GM12878 (cell line): ENCODE measurements at regions not wholly inside any gene's neighbourhood (a gene's known extent, or its start where the extent isn't known, plus 50 kb on each side); places are given as distances from the start of the nearest gene placed in this dataset.

Source experiments
- ATAC-seq: fragments of 200-7000 bp; cut with Tn5 transposase; 3 replicates; pipeline ENCODE4 v1.9.1; 2020; ENCODE audit warnings: mild to moderate bottlenecking, moderate library complexity
- BruUV-seq: library from RNA; stranded (reverse); fragments of 400-500 nt; replicated peaks from 2 replicates; lab custom pipeline; 2021; lab: Mats Ljungman, UMichigan
- CTCF ChIA-PET: fragments of 300-600 bp; sonication (Branson Sonifier 250); formaldehyde crosslinking; extraction: SDS; loops from one replicate; lab custom pipeline; 2021; ENCODE audit warnings: inconsistent platforms; lab: Yijun Ruan, JAX
- POLR2A ChIA-PET: fragments of 350-600 bp; formaldehyde crosslinking; extraction: SDS; loops from one replicate; lab custom pipeline; 2021; ENCODE audit warnings: inconsistent platforms; lab: Charles Lee
- RAD21 ChIA-PET: fragments of 300-600 bp; sonication (Branson Sonifier 250); formaldehyde crosslinking; loops from one replicate; lab custom pipeline; 2023; ENCODE audit warnings: antibody characterized with exemption; ENCODE audit not compliant: unreplicated experiment; lab: Charles Lee
- SMC1A ChIA-PET: fragments of 300-600 bp; sonication (Branson Sonifier 250); formaldehyde crosslinking; loops from one replicate; lab custom pipeline; 2023; ENCODE audit not compliant: unreplicated experiment, uncharacterized antibody; lab: Charles Lee
- DNase-seq: peaks from one replicate; pipeline ENCODE4 v3.0.0-alpha.2; 2011; ENCODE audit warnings: low read depth, low spot score
- FAIRE-seq: peaks from 3 replicates; lab custom pipeline; 2011; peaks lifted over from hg19 to GRCh38; lab: Jason Lieb, UNC
- H2AFZ ChIP-seq: 2 replicates; pipeline ENCODE4 v1.6.0; 2011; ENCODE audit warnings: low read depth, low read length, control low read depth; ENCODE audit not compliant: control insufficient read depth
- H3K27ac ChIP-seq: 2 replicates; pipeline ENCODE4 v1.5.1; 2011; ENCODE audit warnings: control low read depth; ENCODE audit not compliant: control insufficient read depth, insufficient read depth
- H3K27me3 ChIP-seq, 2 experiments: replicated peaks in 1 of 2; 2 replicates each; pipeline versions ENCODE4 v1.6.0 to v1.6.1; 2011; ENCODE audit warnings: low read length in 1 of 2; ENCODE audit not compliant: control insufficient read depth in 2 of 2, insufficient read depth in 2 of 2
- H3K36me3 ChIP-seq, 2 experiments: 2 replicates each; pipeline ENCODE4 v1.5.1; 2011; ENCODE audit warnings: low read length in 1 of 2; ENCODE audit not compliant: control insufficient read depth in 2 of 2, insufficient read depth in 2 of 2
- H3K4me1 ChIP-seq: 2 replicates; pipeline ENCODE4 v1.6.1; 2011; ENCODE audit warnings: mild to moderate bottlenecking, low read length, moderate library complexity, mixed read lengths; ENCODE audit not compliant: control insufficient read depth, insufficient read depth
- H3K4me2 ChIP-seq: 2 replicates; pipeline ENCODE4 v1.6.0; 2011; ENCODE audit warnings: control low read depth; ENCODE audit not compliant: control insufficient read depth, insufficient read depth
- H3K4me3 ChIP-seq: fragments of 200-600 bp; sonication (generic); 2 replicates; pipeline ENCODE4 v1.5.1; 2016
- H3K79me2 ChIP-seq: 2 replicates; pipeline ENCODE4 v1.6.0; 2011; ENCODE audit warnings: low read length; ENCODE audit not compliant: control insufficient read depth, insufficient read depth
- H3K9ac ChIP-seq: 2 replicates; pipeline ENCODE4 v1.8.0; 2011; ENCODE audit warnings: low read length, control low read depth, mixed read lengths; ENCODE audit not compliant: control insufficient read depth, insufficient read depth
- H3K9me3 ChIP-seq: replicated peaks from 3 replicates; pipeline ENCODE4 v1.5.1; 2011; ENCODE audit warnings: mild to moderate bottlenecking, low read length; ENCODE audit not compliant: control insufficient read depth, insufficient read depth
- H4K20me1 ChIP-seq: 2 replicates; pipeline ENCODE4 v1.6.0; 2011; ENCODE audit not compliant: control insufficient read depth, insufficient read depth
- CHD4 ChIP-seq: fragments of 200-600 bp; sonication (generic); IDR thresholded peaks from 2 replicates; pipeline ENCODE4 v1.6.1; 2016; ENCODE audit warnings: mild to moderate bottlenecking
- EGR1 ChIP-seq, 2 experiments: IDR thresholded peaks; 1 replicate in 1 of 2; 2 replicates in 1 of 2; pipeline ENCODE4 v1.6.1; 2011 to 2012; ENCODE audit warnings: low read depth in 2 of 2, low read length in 2 of 2, borderline replicate concordance in 1 of 2, mild to moderate bottlenecking in 1 of 2, moderate library complexity in 1 of 2
- HDGF ChIP-seq: fragments of 450-650 bp; IDR thresholded peaks from 2 replicates; pipeline ENCODE4 v1.6.1; 2016; ENCODE audit warnings: antibody characterized with exemption
- IKZF1 ChIP-seq: fragments of 450-650 bp; conservative IDR thresholded peaks from 2 replicates; pipeline ENCODE4 v1.6.1; 2017; ENCODE audit warnings: antibody characterized with exemption, mild to moderate bottlenecking
- IRF3 ChIP-seq: fragments of 450-650 bp; IDR thresholded peaks from 2 replicates; pipeline ENCODE4 v1.6.1; 2014; ENCODE audit warnings: mild to moderate bottlenecking
- MAX ChIP-seq: IDR thresholded peaks from 2 replicates; pipeline ENCODE4 v1.6.1; 2012; ENCODE audit warnings: low read depth, low read length, improper control_type of control experiment
- MXI1 ChIP-seq: fragments of 150-350 bp; IDR thresholded peaks from 2 replicates; pipeline ENCODE4 v1.6.1; 2011; ENCODE audit warnings: low read depth, mild to moderate bottlenecking, inconsistent platforms, low read length, improper control_type of control experiment
- NR2F1 ChIP-seq: fragments of 450-650 bp; conservative IDR thresholded peaks from 2 replicates; pipeline ENCODE4 v1.6.1; 2017; ENCODE audit warnings: mild to moderate bottlenecking
- RCOR1 ChIP-seq: conservative IDR thresholded peaks from 2 replicates; pipeline ENCODE4 v1.6.1; 2012; ENCODE audit warnings: low read depth, low read length, improper control_type of control experiment
- SREBF1 ChIP-seq: IDR thresholded peaks from 2 replicates; pipeline ENCODE4 v1.6.1; 2012; ENCODE audit warnings: mild to moderate bottlenecking, low read length
- WGBS: methylation state at CpG from one replicate; pipeline ENCODE4 v1.1.6; 2016; ENCODE audit warnings: low lambda C conversion rate; ENCODE audit not compliant: insufficient replicate concordance, insufficient coverage; ENCODE audit errors: missing lambda C conversion rate; 5-methylcytosine and 5-hydroxymethylcytosine counted together
- in situ Hi-C: fragments of 300-500 bp; cut with MboI; formaldehyde crosslinking; loops from 9 replicates; pipeline ENCODE4 v1.14.3; 2018; ENCODE audit warnings: mixed read lengths
- intact Hi-C: fragments of 100-400 bp; cut with micrococcal nuclease; formaldehyde crosslinking; loops from one replicate; pipeline ENCODE4 v1.14.2; 2022; ENCODE audit not compliant: unreplicated experiment
- TF ChIP-seq, protein P1 (sequence below): fragments of 450-650 bp; IDR thresholded peaks from 2 replicates; pipeline ENCODE4 v1.6.1; 2017; ENCODE audit warnings: mild to moderate bottlenecking, moderate library complexity
- TF ChIP-seq, protein P2 (sequence below): fragments of 150-350 bp; IDR thresholded peaks from 2 replicates; pipeline ENCODE4 v1.6.1; 2016; ENCODE audit warnings: low read depth, low read length

DNA sequence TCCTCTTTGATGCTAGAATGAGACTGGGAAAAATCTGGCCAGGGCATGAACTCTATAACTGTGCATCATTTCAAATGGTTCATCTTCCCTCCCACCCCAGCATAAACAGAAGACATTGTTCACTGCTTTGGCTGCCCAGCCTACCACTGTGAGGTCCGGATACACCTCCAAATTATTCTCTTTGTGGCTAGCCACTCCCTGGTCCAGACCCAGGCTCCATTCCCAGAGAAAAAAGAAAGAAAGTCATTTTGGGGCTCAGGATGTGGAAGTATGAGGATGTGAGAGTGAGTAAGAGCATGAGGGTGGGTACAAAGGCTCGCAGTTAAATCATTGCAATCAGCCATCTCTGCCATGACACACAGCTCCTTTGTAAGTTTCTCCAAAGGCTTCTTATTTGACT lies 559.2 kb downstream of the PSAT1 start:
- H3K9ac ChIP-seq = no peak overlapping the region
- ChIA-PET POLR2A (no interaction called here), CTCF (no interaction called here), RAD21 (no interaction called here), SMC1A (no interaction called here)
- WGBS = 29% methylated on average over 2 of the region's 2 CpGs
- intact Hi-C loops (no loop called here), in situ Hi-C loops (no loop called here)
- FAIRE-seq (no peak), ATAC-seq (no peak), DNase-seq (no peak)
- H3K79me2 ChIP-seq = no peaks in the 10 kb centered on the region
- H3K27ac ChIP-seq = no peak overlapping the region
- no peaks in the 10 kb centered on the region for H3K36me3 ChIP-seq
- H2AFZ ChIP-seq = no peak overlapping the region
- H3K4me3 ChIP-seq = no peak overlapping the region
- no peaks in the 10 kb centered on the region for H3K27me3 ChIP-seq
- no peaks in the 10 kb centered on the region for H4K20me1 ChIP-seq
- H3K4me2 ChIP-seq = no peak overlapping the region
- TF ChIP-seq NR2F1 = no peak
- TF ChIP-seq RCOR1 = no peak
- TF ChIP-seq CHD4 = no peak
- TF ChIP-seq IRF3 = no peak
- TF ChIP-seq, protein P1, sequence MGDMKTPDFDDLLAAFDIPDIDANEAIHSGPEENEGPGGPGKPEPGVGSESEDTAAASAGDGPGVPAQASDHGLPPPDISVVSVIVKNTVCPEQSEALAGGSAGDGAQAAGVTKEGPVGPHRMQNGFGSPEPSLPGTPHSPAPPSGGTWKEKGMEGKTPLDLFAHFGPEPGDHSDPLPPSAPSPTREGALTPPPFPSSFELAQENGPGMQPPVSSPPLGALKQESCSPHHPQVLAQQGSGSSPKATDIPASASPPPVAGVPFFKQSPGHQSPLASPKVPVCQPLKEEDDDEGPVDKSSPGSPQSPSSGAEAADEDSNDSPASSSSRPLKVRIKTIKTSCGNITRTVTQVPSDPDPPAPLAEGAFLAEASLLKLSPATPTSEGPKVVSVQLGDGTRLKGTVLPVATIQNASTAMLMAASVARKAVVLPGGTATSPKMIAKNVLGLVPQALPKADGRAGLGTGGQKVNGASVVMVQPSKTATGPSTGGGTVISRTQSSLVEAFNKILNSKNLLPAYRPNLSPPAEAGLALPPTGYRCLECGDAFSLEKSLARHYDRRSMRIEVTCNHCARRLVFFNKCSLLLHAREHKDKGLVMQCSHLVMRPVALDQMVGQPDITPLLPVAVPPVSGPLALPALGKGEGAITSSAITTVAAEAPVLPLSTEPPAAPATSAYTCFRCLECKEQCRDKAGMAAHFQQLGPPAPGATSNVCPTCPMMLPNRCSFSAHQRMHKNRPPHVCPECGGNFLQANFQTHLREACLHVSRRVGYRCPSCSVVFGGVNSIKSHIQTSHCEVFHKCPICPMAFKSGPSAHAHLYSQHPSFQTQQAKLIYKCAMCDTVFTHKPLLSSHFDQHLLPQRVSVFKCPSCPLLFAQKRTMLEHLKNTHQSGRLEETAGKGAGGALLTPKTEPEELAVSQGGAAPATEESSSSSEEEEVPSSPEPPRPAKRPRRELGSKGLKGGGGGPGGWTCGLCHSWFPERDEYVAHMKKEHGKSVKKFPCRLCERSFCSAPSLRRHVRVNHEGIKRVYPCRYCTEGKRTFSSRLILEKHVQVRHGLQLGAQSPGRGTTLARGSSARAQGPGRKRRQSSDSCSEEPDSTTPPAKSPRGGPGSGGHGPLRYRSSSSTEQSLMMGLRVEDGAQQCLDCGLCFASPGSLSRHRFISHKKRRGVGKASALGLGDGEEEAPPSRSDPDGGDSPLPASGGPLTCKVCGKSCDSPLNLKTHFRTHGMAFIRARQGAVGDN = no peak
- no peak for TF ChIP-seq MAX
- TF ChIP-seq MXI1 = no peak
- TF ChIP-seq, protein P2, sequence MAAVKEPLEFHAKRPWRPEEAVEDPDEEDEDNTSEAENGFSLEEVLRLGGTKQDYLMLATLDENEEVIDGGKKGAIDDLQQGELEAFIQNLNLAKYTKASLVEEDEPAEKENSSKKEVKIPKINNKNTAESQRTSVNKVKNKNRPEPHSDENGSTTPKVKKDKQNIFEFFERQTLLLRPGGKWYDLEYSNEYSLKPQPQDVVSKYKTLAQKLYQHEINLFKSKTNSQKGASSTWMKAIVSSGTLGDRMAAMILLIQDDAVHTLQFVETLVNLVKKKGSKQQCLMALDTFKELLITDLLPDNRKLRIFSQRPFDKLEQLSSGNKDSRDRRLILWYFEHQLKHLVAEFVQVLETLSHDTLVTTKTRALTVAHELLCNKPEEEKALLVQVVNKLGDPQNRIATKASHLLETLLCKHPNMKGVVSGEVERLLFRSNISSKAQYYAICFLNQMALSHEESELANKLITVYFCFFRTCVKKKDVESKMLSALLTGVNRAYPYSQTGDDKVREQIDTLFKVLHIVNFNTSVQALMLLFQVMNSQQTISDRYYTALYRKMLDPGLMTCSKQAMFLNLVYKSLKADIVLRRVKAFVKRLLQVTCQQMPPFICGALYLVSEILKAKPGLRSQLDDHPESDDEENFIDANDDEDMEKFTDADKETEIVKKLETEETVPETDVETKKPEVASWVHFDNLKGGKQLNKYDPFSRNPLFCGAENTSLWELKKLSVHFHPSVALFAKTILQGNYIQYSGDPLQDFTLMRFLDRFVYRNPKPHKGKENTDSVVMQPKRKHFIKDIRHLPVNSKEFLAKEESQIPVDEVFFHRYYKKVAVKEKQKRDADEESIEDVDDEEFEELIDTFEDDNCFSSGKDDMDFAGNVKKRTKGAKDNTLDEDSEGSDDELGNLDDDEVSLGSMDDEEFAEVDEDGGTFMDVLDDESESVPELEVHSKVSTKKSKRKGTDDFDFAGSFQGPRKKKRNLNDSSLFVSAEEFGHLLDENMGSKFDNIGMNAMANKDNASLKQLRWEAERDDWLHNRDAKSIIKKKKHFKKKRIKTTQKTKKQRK = no peak
- TF ChIP-seq HDGF = no peak
- no peak for TF ChIP-seq IKZF1
- no peak for TF ChIP-seq EGR1 (IDR thresholded peaks at IDR 0.05; ENCODE audit: borderline replicate concordance in 1 of 2, low read depth in 2 of 2, low read length in 2 of 2)
- TF ChIP-seq SREBF1 = no peak
- no peaks in the 10 kb centered on the region for H3K4me1 ChIP-seq
- BruUV-seq = no TSS peak
- H3K9me3 ChIP-seq = no peaks in the 10 kb centered on the region
